H9 (cell line): ENCODE measurements at regions not wholly inside any gene's neighbourhood (a gene's known extent, or its start where the extent isn't known, plus 50 kb on each side); places are given as distances from the start of the nearest gene placed in this dataset.

Source experiments
- DNase-seq: peaks from one replicate; pipeline ENCODE4 v3.0.0-alpha.2; 2017
- H2AFZ ChIP-seq: one replicate; pipeline ENCODE4 v1.6.1; 2013; ENCODE audit warnings: mild to moderate bottlenecking, low read length, control low read depth, moderate library complexity
- H2AK5ac ChIP-seq: 2 replicates; pipeline ENCODE4 v1.6.1; 2013; ENCODE audit warnings: low read length, control low read depth, mixed read lengths; ENCODE audit not compliant: insufficient read length
- H2BK120ac ChIP-seq: one replicate; pipeline ENCODE4 v1.6.1; 2013; ENCODE audit warnings: low read depth, mild to moderate bottlenecking, low read length, control low read depth, inconsistent platforms; ENCODE audit not compliant: poor library complexity, severe bottlenecking
- H2BK12ac ChIP-seq: 2 replicates; pipeline ENCODE4 v1.6.1; 2013; ENCODE audit warnings: low read length, control low read depth, mixed read lengths, low read depth; ENCODE audit not compliant: insufficient read length
- H2BK15ac ChIP-seq: 2 replicates; pipeline ENCODE4 v1.6.1; 2013; ENCODE audit warnings: low read depth, low read length, control low read depth
- H2BK20ac ChIP-seq: one replicate; pipeline ENCODE4 v1.6.1; 2013; ENCODE audit warnings: low read depth, mild to moderate bottlenecking, low read length, control low read depth, inconsistent platforms; ENCODE audit not compliant: poor library complexity, severe bottlenecking
- H2BK5ac ChIP-seq: 2 replicates; pipeline ENCODE4 v1.6.1; 2013; ENCODE audit warnings: low read length, control low read depth, mixed read lengths; ENCODE audit not compliant: insufficient read length
- H3K14ac ChIP-seq: 2 replicates; pipeline ENCODE4 v1.6.1; 2013; ENCODE audit warnings: low read length, control low read depth; ENCODE audit not compliant: insufficient read depth
- H3K18ac ChIP-seq: 2 replicates; pipeline ENCODE4 v1.6.1; 2013; ENCODE audit warnings: low read depth, mild to moderate bottlenecking, mixed read lengths, low read length, control low read depth; ENCODE audit not compliant: insufficient read length
- H3K23ac ChIP-seq: 2 replicates; pipeline ENCODE4 v1.6.1; 2013; ENCODE audit warnings: low read length, control low read depth, mixed read lengths, low read depth; ENCODE audit not compliant: insufficient read length
- H3K23me2 ChIP-seq: 2 replicates; pipeline ENCODE4 v1.6.1; 2013; ENCODE audit warnings: low read depth, mild to moderate bottlenecking, mixed read lengths, low read length, control low read depth; ENCODE audit not compliant: insufficient read length, poor library complexity, severe bottlenecking
- H3K27ac ChIP-seq: 2 replicates; pipeline ENCODE4 v1.5.1; 2013; ENCODE audit warnings: low read length, control low read depth, mixed read lengths, low read depth; ENCODE audit not compliant: insufficient read length
- H3K27me3 ChIP-seq: 2 replicates; pipeline ENCODE4 v1.6.1; 2013; ENCODE audit warnings: low read length, control low read depth, inconsistent platforms; ENCODE audit not compliant: insufficient read depth
- H3K4ac ChIP-seq: 2 replicates; pipeline ENCODE4 v1.6.1; 2013; ENCODE audit warnings: low read depth, mild to moderate bottlenecking, control low read depth, inconsistent platforms, low read length, moderate library complexity
- H3K4me1 ChIP-seq: 2 replicates; pipeline ENCODE4 v1.6.1; 2013; ENCODE audit warnings: low read length, control low read depth, inconsistent platforms; ENCODE audit not compliant: insufficient read depth
- H3K4me2 ChIP-seq: 2 replicates; pipeline ENCODE4 v1.6.1; 2013; ENCODE audit warnings: low read length, control low read depth, mixed read lengths; ENCODE audit not compliant: insufficient read length, insufficient read depth
- H3K56ac ChIP-seq: 2 replicates; pipeline ENCODE4 v1.6.1; 2013; ENCODE audit warnings: low read depth, mild to moderate bottlenecking, mixed read lengths, low read length, control low read depth; ENCODE audit not compliant: insufficient read length
- H3K79me1 ChIP-seq: 2 replicates; pipeline ENCODE4 v1.6.1; 2013; ENCODE audit warnings: low read depth, mild to moderate bottlenecking, moderate library complexity, low read length, control low read depth, inconsistent platforms; ENCODE audit not compliant: insufficient read depth, poor library complexity, severe bottlenecking
- H3K79me2 ChIP-seq: 2 replicates; pipeline ENCODE4 v1.6.1; 2013; ENCODE audit warnings: low read length, control low read depth, inconsistent platforms; ENCODE audit not compliant: insufficient read depth
- H3K9ac ChIP-seq: 2 replicates; pipeline ENCODE4 v1.6.1; 2013; ENCODE audit warnings: low read length, control low read depth, mixed read lengths; ENCODE audit not compliant: insufficient read length; ENCODE audit errors: extremely low read depth
- H3K9me3 ChIP-seq: one replicate; pipeline ENCODE4 v1.6.1; 2013; ENCODE audit warnings: low read depth, low read length, inconsistent platforms; ENCODE audit not compliant: control insufficient read depth
- H3T11ph ChIP-seq: one replicate; pipeline ENCODE4 v1.6.1; 2013; ENCODE audit warnings: mild to moderate bottlenecking, low read length, control low read depth, inconsistent platforms
- H4K20me1 ChIP-seq: one replicate; pipeline ENCODE4 v1.6.1; 2013; ENCODE audit not compliant: control insufficient read depth, insufficient read length, insufficient read depth
- H4K5ac ChIP-seq: 2 replicates; pipeline ENCODE4 v1.6.1; 2013; ENCODE audit warnings: low read depth, mild to moderate bottlenecking, mixed read lengths, low read length, control low read depth; ENCODE audit not compliant: insufficient read length
- H4K8ac ChIP-seq: replicated peaks from 2 replicates; pipeline ENCODE4 v1.6.1; 2013; ENCODE audit warnings: low read length, control low read depth, mixed read lengths, low read depth; ENCODE audit not compliant: insufficient read length
- H4K91ac ChIP-seq: 2 replicates; pipeline ENCODE4 v1.6.1; 2013; ENCODE audit warnings: low read depth, mild to moderate bottlenecking, moderate library complexity, mixed read lengths, low read length, control low read depth; ENCODE audit not compliant: insufficient read length
- H3K27ac Mint-ChIP-seq, 3 experiments: 2 replicates in 2 of 3; 3 replicates in 1 of 3; pipeline ENCODE4 v1.8.0; 2020 to 2021; ENCODE audit warnings: mixed read lengths in 3 of 3, mild to moderate bottlenecking in 1 of 3, moderate library complexity in 1 of 3
- H3K27me3 Mint-ChIP-seq: 2 replicates; pipeline ENCODE4 v1.8.0; 2021; ENCODE audit warnings: low read depth, mild to moderate bottlenecking, moderate library complexity, mixed read lengths
- H3K36me3 Mint-ChIP-seq, 3 experiments: 2 replicates in 2 of 3; 3 replicates in 1 of 3; pipeline ENCODE4 v1.8.0; 2020 to 2021; ENCODE audit warnings: low read depth in 3 of 3, mixed read lengths in 3 of 3; ENCODE audit not compliant: insufficient read depth in 1 of 3
- H3K4me1 Mint-ChIP-seq, 2 experiments: 2 replicates each; pipeline ENCODE4 v1.8.0; 2020; ENCODE audit warnings: mixed read lengths in 2 of 2
- H3K4me3 Mint-ChIP-seq, 2 experiments: 2 replicates in 1 of 2; 3 replicates in 1 of 2; pipeline ENCODE4 v1.8.0; 2020 to 2021; ENCODE audit warnings: mild to moderate bottlenecking in 2 of 2, mixed read lengths in 2 of 2, moderate library complexity in 1 of 2
- H3K9me3 Mint-ChIP-seq, 2 experiments: 2 replicates in 1 of 2; 3 replicates in 1 of 2; pipeline ENCODE4 v1.8.0; 2020; ENCODE audit warnings: mild to moderate bottlenecking in 2 of 2, mixed read lengths in 2 of 2, moderate library complexity in 1 of 2
- TF ChIP-seq, protein P1 (sequence below): fragments of 200-600 bp; sonication (generic); conservative IDR thresholded peaks from 3 replicates; pipeline ENCODE4 v1.8.0; 2021; ENCODE audit warnings: antibody characterized with exemption, mild to moderate bottlenecking

- no peak overlapping the region for H3K4me2 ChIP-seq
- no peak overlapping the region for H2BK12ac ChIP-seq
- no peaks in the 10 kb centered on the region for H3K4me1 ChIP-seq
- H4K91ac ChIP-seq: no peak overlapping the region
- H3K23me2 ChIP-seq: no peaks in the 10 kb centered on the region
- H3K4me1 Mint-ChIP-seq: peaks cover 10 to 11% of the 10 kb centered on the region in 2 experiments
- no peak overlapping the region for H3T11ph ChIP-seq
- no peaks in the 10 kb centered on the region for H3K27me3 ChIP-seq
- no peak overlapping the region for H4K8ac ChIP-seq
- no peak overlapping the region for H3K9ac ChIP-seq
- no peak overlapping the region for H2AFZ ChIP-seq
- no peak overlapping the region for H3K23ac ChIP-seq
- H2AK5ac ChIP-seq: no peak overlapping the region
- no peak overlapping the region for H2BK20ac ChIP-seq
- no peaks in the 10 kb centered on the region for H3K79me1 ChIP-seq
- H3K36me3 Mint-ChIP-seq: peaks cover 2 to 16% (median 8%) of the 10 kb centered on the region in 3 experiments; a peak in 6 of 7 replicates
- no peaks in the 10 kb centered on the region for H3K27me3 Mint-ChIP-seq
- H3K79me2 ChIP-seq: no peaks in the 10 kb centered on the region
- no peak overlapping the region for H3K4me3 Mint-ChIP-seq
- H3K9me3 ChIP-seq: no peaks in the 10 kb centered on the region
- H3K4ac ChIP-seq: no peak overlapping the region
- TF ChIP-seq, protein P1, sequence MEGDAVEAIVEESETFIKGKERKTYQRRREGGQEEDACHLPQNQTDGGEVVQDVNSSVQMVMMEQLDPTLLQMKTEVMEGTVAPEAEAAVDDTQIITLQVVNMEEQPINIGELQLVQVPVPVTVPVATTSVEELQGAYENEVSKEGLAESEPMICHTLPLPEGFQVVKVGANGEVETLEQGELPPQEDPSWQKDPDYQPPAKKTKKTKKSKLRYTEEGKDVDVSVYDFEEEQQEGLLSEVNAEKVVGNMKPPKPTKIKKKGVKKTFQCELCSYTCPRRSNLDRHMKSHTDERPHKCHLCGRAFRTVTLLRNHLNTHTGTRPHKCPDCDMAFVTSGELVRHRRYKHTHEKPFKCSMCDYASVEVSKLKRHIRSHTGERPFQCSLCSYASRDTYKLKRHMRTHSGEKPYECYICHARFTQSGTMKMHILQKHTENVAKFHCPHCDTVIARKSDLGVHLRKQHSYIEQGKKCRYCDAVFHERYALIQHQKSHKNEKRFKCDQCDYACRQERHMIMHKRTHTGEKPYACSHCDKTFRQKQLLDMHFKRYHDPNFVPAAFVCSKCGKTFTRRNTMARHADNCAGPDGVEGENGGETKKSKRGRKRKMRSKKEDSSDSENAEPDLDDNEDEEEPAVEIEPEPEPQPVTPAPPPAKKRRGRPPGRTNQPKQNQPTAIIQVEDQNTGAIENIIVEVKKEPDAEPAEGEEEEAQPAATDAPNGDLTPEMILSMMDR: no peak
- H3K14ac ChIP-seq: no peak overlapping the region
- H3K56ac ChIP-seq: no peak overlapping the region
- H3K27ac Mint-ChIP-seq: no peak overlapping the region
- H4K20me1 ChIP-seq: no peaks in the 10 kb centered on the region
- no peak overlapping the region for H2BK120ac ChIP-seq
- no peak overlapping the region for H3K18ac ChIP-seq
- H2BK5ac ChIP-seq: no peak overlapping the region
- peaks cover 13 to 39% of the 10 kb centered on the region in 2 experiments; a peak in 4 of 5 replicates for H3K9me3 Mint-ChIP-seq
- no peak overlapping the region for H3K27ac ChIP-seq
- H4K5ac ChIP-seq: no peak overlapping the region
- DNase-seq: no peak
- no peak overlapping the region for H2BK15ac ChIP-seq
These were observed 388.9 kb upstream of the PPP1R2C start for GRCh38 chrX:43166874-43167273.
